Fibroblast of mammary gland (primary cell): ENCODE measurements at regions not wholly inside any gene's neighbourhood (a gene's known extent, or its start where the extent isn't known, plus 50 kb on each side); places are given as distances from the start of the nearest gene placed in this dataset.

Experiments used
- DNase-seq: peaks from one replicate; pipeline ENCODE4 v3.0.0-alpha.2; 2010; ENCODE audit warnings: low read depth
- H3K4me3 ChIP-seq: 2 replicates; pipeline ENCODE4 v1.5.1; 2011; ENCODE audit warnings: low read depth, mild to moderate bottlenecking, low read length, moderate library complexity; ENCODE audit not compliant: control insufficient read depth
- CTCF ChIP-seq: conservative IDR thresholded peaks from 2 replicates; pipeline ENCODE4 v1.5.1; 2011; ENCODE audit warnings: low read depth, low read length, inconsistent platforms; ENCODE audit not compliant: control insufficient read depth, insufficient read depth

- TF ChIP-seq CTCF, result no peak
- no peak overlapping the region for H3K4me3 ChIP-seq
- peak; percentile 56 for DNase-seq
Measured at GRCh38 chr7:17661982-17662585, 278.2 kb downstream of the SNX13 start.

- DNase-seq, result peak; percentile 93
- no peak for TF ChIP-seq CTCF
- H3K4me3 ChIP-seq, result no peak overlapping the region
Measured at GRCh38 chr7:17663061-17663675, 277.1 kb downstream of the SNX13 start.

GRCh38 chr7:17665029-17665428 lies 275.3 kb downstream of the SNX13 start:
- no peak for TF ChIP-seq CTCF
- no peak for DNase-seq
- H3K4me3 ChIP-seq, result no peak overlapping the region

GRCh38 chr7:17668122-17668521 lies 272.2 kb downstream of the SNX13 start:
- H3K4me3 ChIP-seq, result no peak overlapping the region
- no peak for TF ChIP-seq CTCF

DNA sequence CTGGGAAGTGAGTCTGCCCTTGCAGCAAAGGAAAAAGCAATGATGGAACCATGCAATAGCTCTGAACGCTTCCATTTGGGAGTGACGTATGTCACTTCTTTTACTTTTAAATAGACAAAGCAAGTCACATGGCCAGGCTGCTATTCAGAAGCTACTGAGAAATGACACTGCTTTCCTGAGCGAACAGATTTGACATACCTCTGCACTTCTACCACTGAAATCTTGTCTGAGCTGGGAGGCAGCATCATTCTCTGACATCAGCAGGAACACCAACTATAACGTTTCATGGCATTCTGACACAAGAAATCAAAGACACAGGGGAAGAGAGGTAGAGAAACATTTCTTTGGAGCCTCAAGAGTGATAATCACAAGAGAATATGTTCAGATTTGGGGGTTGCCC lies 271.1 kb downstream of the SNX13 start:
- no peak for TF ChIP-seq CTCF
- no peak overlapping the region for H3K4me3 ChIP-seq
- no peak for DNase-seq

More at GRCh38 chr7:17668122-17668521, 272.2 kb downstream of the SNX13 start:
- DNase-seq, result no peak

- TF ChIP-seq CTCF, result no peak
- H3K4me3 ChIP-seq, result no peak overlapping the region
- no peak for DNase-seq
Measured at GRCh38 chr7:17671956-17672355, 268.3 kb downstream of the SNX13 start.
